ENCODE measurements at regions not wholly inside any gene's neighbourhood (a gene's known extent, or its start where the extent isn't known, plus 50 kb on each side); places are given as distances from the start of the nearest gene placed in this dataset.

- DNase-seq (ENCODE audit: low spot score), result no peak
- no CpG with 5 or more reads among the region's 8 CpGs for WGBS, 2 donors (ENCODE audit: extremely low coverage in 2 of 2, insufficient read length in 2 of 2, insufficient replicate concordance in 1 of 2)
- no peaks in the 10 kb centered on the region for H3K27me3 ChIP-seq (ENCODE audit: control insufficient read depth in 3 of 3, insufficient read depth in 3 of 3, low read depth in 1 of 3, low read length in 3 of 3)
- H3K23ac ChIP-seq (ENCODE audit: low read depth, low read length, poor library complexity), result no peak overlapping the region
- no peak overlapping the region for H2AK5ac ChIP-seq (ENCODE audit: low read depth, low read length)
- no peak overlapping the region for H3K4ac ChIP-seq (ENCODE audit: low read length)
- H3K4me3 ChIP-seq (ENCODE audit: low read length in 2 of 2), result no peak overlapping the region
- H3K79me1 ChIP-seq (ENCODE audit: low read depth, low read length), result no peaks in the 10 kb centered on the region
- no peak overlapping the region for H3K27ac ChIP-seq (replicated peaks; ENCODE audit: low read length)
- no peak overlapping the region for H3K9ac ChIP-seq (ENCODE audit: low read depth, low read length, poor library complexity)
- no peak overlapping the region for H2BK12ac ChIP-seq (ENCODE audit: low read length)
- no peak overlapping the region for H3K4me2 ChIP-seq (ENCODE audit: insufficient read depth, low read length, poor library complexity, severe bottlenecking)
- no peak overlapping the region for H3K14ac ChIP-seq (ENCODE audit: low read length)
- no peaks in the 10 kb centered on the region for H3K36me3 ChIP-seq (replicated peaks in 1 of 2; ENCODE audit: control insufficient read depth in 2 of 2, insufficient read depth in 2 of 2, low read length in 2 of 2)
- no peaks in the 10 kb centered on the region for H3K4me1 ChIP-seq (ENCODE audit: control insufficient read depth in 2 of 2, insufficient read depth in 1 of 2, low read depth in 1 of 2, low read length in 2 of 2)
- H3K18ac ChIP-seq (ENCODE audit: low read length), result no peak overlapping the region
- H2AFZ ChIP-seq (ENCODE audit: low read length), result no peak overlapping the region
- H2BK5ac ChIP-seq (ENCODE audit: low read length), result no peak overlapping the region
- no peak overlapping the region for H4K8ac ChIP-seq (ENCODE audit: low read depth, low read length)
- H2BK120ac ChIP-seq (ENCODE audit: low read depth, low read length), result no peak overlapping the region
- H4K91ac ChIP-seq (ENCODE audit: low read depth, low read length, poor library complexity), result no peak overlapping the region
- no peaks in the 10 kb centered on the region for H3K9me3 ChIP-seq (replicated peaks in 1 of 2; ENCODE audit: control insufficient read depth in 2 of 2, insufficient read depth in 1 of 2, low read depth in 1 of 2, low read length in 2 of 2)
- H2BK15ac ChIP-seq (ENCODE audit: low read length), result no peak overlapping the region
Observed at GRCh38 chr18:64248836-64249235, 99.9 kb upstream of the LINC00305 start.

GRCh38 chr18:64245126-64245861 is 96.4 kb upstream of the LINC00305 start:
- DNase-seq (ENCODE audit: low spot score), result no peak
- no peak overlapping the region for H2AK5ac ChIP-seq (ENCODE audit: low read depth, low read length)
- no peak overlapping the region for H2BK120ac ChIP-seq (ENCODE audit: low read depth, low read length)
- H3K14ac ChIP-seq (ENCODE audit: low read length), result no peak overlapping the region
- H3K27me3 ChIP-seq (ENCODE audit: control insufficient read depth in 3 of 3, insufficient read depth in 3 of 3, low read depth in 1 of 3, low read length in 3 of 3), result no peaks in the 10 kb centered on the region
- no peaks in the 10 kb centered on the region for H3K9me3 ChIP-seq (replicated peaks in 1 of 2; ENCODE audit: control insufficient read depth in 2 of 2, insufficient read depth in 1 of 2, low read depth in 1 of 2, low read length in 2 of 2)
- H3K4ac ChIP-seq (ENCODE audit: low read length), result no peak overlapping the region
- no peak overlapping the region for H3K27ac ChIP-seq (replicated peaks; ENCODE audit: low read length)
- H3K4me2 ChIP-seq (ENCODE audit: insufficient read depth, low read length, poor library complexity, severe bottlenecking), result no peak overlapping the region
- no peak overlapping the region for H2BK5ac ChIP-seq (ENCODE audit: low read length)
- no peaks in the 10 kb centered on the region for H3K4me1 ChIP-seq (ENCODE audit: control insufficient read depth in 2 of 2, insufficient read depth in 1 of 2, low read depth in 1 of 2, low read length in 2 of 2)
- H4K8ac ChIP-seq (ENCODE audit: low read depth, low read length), result no peak overlapping the region
- H2AFZ ChIP-seq (ENCODE audit: low read length), result no peak overlapping the region
- no peak overlapping the region for H2BK15ac ChIP-seq (ENCODE audit: low read length)
- no peak overlapping the region for H4K91ac ChIP-seq (ENCODE audit: low read depth, low read length, poor library complexity)
- H3K4me3 ChIP-seq (ENCODE audit: low read length in 2 of 2), result no peak overlapping the region
- H3K79me1 ChIP-seq (ENCODE audit: low read depth, low read length), result no peaks in the 10 kb centered on the region
- H3K18ac ChIP-seq (ENCODE audit: low read length), result no peak overlapping the region
- H3K9ac ChIP-seq (ENCODE audit: low read depth, low read length, poor library complexity), result no peak overlapping the region
- H3K23ac ChIP-seq (ENCODE audit: low read depth, low read length, poor library complexity), result no peak overlapping the region
- WGBS, 2 donors (ENCODE audit: extremely low coverage in 2 of 2, insufficient read length in 2 of 2, insufficient replicate concordance in 1 of 2), result no CpG with 5 or more reads among the region's 2 CpGs
- no peak overlapping the region for H2BK12ac ChIP-seq (ENCODE audit: low read length)
- no peaks in the 10 kb centered on the region for H3K36me3 ChIP-seq (replicated peaks in 1 of 2; ENCODE audit: control insufficient read depth in 2 of 2, insufficient read depth in 2 of 2, low read length in 2 of 2)

- Histone ChIP-seq H3K14ac (ENCODE audit: low read length) (no peak overlapping the region), H4K8ac (ENCODE audit: low read depth, low read length) (no peak overlapping the region), H3K4me3 (ENCODE audit: low read length in 2 of 2) (no peak overlapping the region), H2BK120ac (ENCODE audit: low read depth, low read length) (no peak overlapping the region), H3K18ac (ENCODE audit: low read length) (no peak overlapping the region), H3K9me3 (replicated peaks in 1 of 2; ENCODE audit: control insufficient read depth in 2 of 2, insufficient read depth in 1 of 2, low read depth in 1 of 2, low read length in 2 of 2) (no peaks in the 10 kb centered on the region), H3K4me1 (ENCODE audit: control insufficient read depth in 2 of 2, insufficient read depth in 1 of 2, low read depth in 1 of 2, low read length in 2 of 2) (no peaks in the 10 kb centered on the region), H3K4ac (ENCODE audit: low read length) (no peak overlapping the region), H4K91ac (ENCODE audit: low read depth, low read length, poor library complexity) (no peak overlapping the region), H2BK15ac (ENCODE audit: low read length) (no peak overlapping the region), H3K4me2 (ENCODE audit: insufficient read depth, low read length, poor library complexity, severe bottlenecking) (no peak overlapping the region), H2BK5ac (ENCODE audit: low read length) (no peak overlapping the region), H3K9ac (ENCODE audit: low read depth, low read length, poor library complexity) (no peak overlapping the region), H2AFZ (ENCODE audit: low read length) (no peak overlapping the region), H3K79me1 (ENCODE audit: low read depth, low read length) (no peaks in the 10 kb centered on the region), H2AK5ac (ENCODE audit: low read depth, low read length) (no peak overlapping the region), H2BK12ac (ENCODE audit: low read length) (no peak overlapping the region), H3K27me3 (ENCODE audit: control insufficient read depth in 3 of 3, insufficient read depth in 3 of 3, low read depth in 1 of 3, low read length in 3 of 3) (no peaks in the 10 kb centered on the region), H3K27ac (replicated peaks; ENCODE audit: low read length) (no peak overlapping the region), H3K23ac (ENCODE audit: low read depth, low read length, poor library complexity) (no peak overlapping the region), H3K36me3 (replicated peaks in 1 of 2; ENCODE audit: control insufficient read depth in 2 of 2, insufficient read depth in 2 of 2, low read length in 2 of 2) (no peaks in the 10 kb centered on the region)
- DNase-seq (ENCODE audit: low spot score), result no peak
- no CpG with 5 or more reads among the region's 4 CpGs for WGBS, 2 donors (ENCODE audit: extremely low coverage in 2 of 2, insufficient read length in 2 of 2, insufficient replicate concordance in 1 of 2)
Observed at GRCh38 chr18:64244571-64244970, 95.7 kb upstream of the LINC00305 start.

- H3K23ac ChIP-seq (ENCODE audit: low read depth, low read length, poor library complexity), result no peak overlapping the region
- H3K79me1 ChIP-seq (ENCODE audit: low read depth, low read length), result no peaks in the 10 kb centered on the region
- no peak overlapping the region for H2AK5ac ChIP-seq (ENCODE audit: low read depth, low read length)
- H4K91ac ChIP-seq (ENCODE audit: low read depth, low read length, poor library complexity), result no peak overlapping the region
- no peaks in the 10 kb centered on the region for H3K27me3 ChIP-seq (ENCODE audit: control insufficient read depth in 3 of 3, insufficient read depth in 3 of 3, low read depth in 1 of 3, low read length in 3 of 3)
- H3K36me3 ChIP-seq (replicated peaks in 1 of 2; ENCODE audit: control insufficient read depth in 2 of 2, insufficient read depth in 2 of 2, low read length in 2 of 2), result no peaks in the 10 kb centered on the region
- H2BK12ac ChIP-seq (ENCODE audit: low read length), result no peak overlapping the region
- H4K8ac ChIP-seq (ENCODE audit: low read depth, low read length), result no peak overlapping the region
- no peak overlapping the region for H3K18ac ChIP-seq (ENCODE audit: low read length)
- H2AFZ ChIP-seq (ENCODE audit: low read length), result no peak overlapping the region
- no peaks in the 10 kb centered on the region for H3K9me3 ChIP-seq (replicated peaks in 1 of 2; ENCODE audit: control insufficient read depth in 2 of 2, insufficient read depth in 1 of 2, low read depth in 1 of 2, low read length in 2 of 2)
- H3K27ac ChIP-seq (replicated peaks; ENCODE audit: low read length), result no peak overlapping the region
- H3K4me2 ChIP-seq (ENCODE audit: insufficient read depth, low read length, poor library complexity, severe bottlenecking), result no peak overlapping the region
- WGBS, 2 donors (ENCODE audit: extremely low coverage in 2 of 2, insufficient read length in 2 of 2, insufficient replicate concordance in 1 of 2), result no CpG with 5 or more reads among the region's 3 CpGs
- H3K4me3 ChIP-seq (ENCODE audit: low read length in 2 of 2), result no peak overlapping the region
- no peak overlapping the region for H2BK120ac ChIP-seq (ENCODE audit: low read depth, low read length)
- no peak overlapping the region for H3K9ac ChIP-seq (ENCODE audit: low read depth, low read length, poor library complexity)
- H3K14ac ChIP-seq (ENCODE audit: low read length), result no peak overlapping the region
- no peak overlapping the region for H2BK15ac ChIP-seq (ENCODE audit: low read length)
- no peak overlapping the region for H2BK5ac ChIP-seq (ENCODE audit: low read length)
- H3K4me1 ChIP-seq (ENCODE audit: control insufficient read depth in 2 of 2, insufficient read depth in 1 of 2, low read depth in 1 of 2, low read length in 2 of 2), result no peaks in the 10 kb centered on the region
- no peak for DNase-seq (ENCODE audit: low spot score)
- H3K4ac ChIP-seq (ENCODE audit: low read length), result no peak overlapping the region
Observed at GRCh38 chr18:64240316-64240715, 91.4 kb upstream of the LINC00305 start.
